GM19023 (cell line): ENCODE measurements at regions not wholly inside any gene's neighbourhood (a gene's known extent, or its start where the extent isn't known, plus 50 kb on each side); places are given as distances from the start of the nearest gene placed in this dataset.
"Not testable (repeated sequence)": the region's sequence is repeated elsewhere in the genome, so short reads cannot be mapped to it uniquely, and the experiment has no call there.

ENCODE experiments used
- ATAC-seq: cut with Tn5 transposase; IDR thresholded peaks from one replicate; pipeline ENCODE4 v1.9.1; 2021; ENCODE audit warnings: mild to moderate bottlenecking, moderate library complexity; ENCODE audit not compliant: unreplicated experiment

DNA sequence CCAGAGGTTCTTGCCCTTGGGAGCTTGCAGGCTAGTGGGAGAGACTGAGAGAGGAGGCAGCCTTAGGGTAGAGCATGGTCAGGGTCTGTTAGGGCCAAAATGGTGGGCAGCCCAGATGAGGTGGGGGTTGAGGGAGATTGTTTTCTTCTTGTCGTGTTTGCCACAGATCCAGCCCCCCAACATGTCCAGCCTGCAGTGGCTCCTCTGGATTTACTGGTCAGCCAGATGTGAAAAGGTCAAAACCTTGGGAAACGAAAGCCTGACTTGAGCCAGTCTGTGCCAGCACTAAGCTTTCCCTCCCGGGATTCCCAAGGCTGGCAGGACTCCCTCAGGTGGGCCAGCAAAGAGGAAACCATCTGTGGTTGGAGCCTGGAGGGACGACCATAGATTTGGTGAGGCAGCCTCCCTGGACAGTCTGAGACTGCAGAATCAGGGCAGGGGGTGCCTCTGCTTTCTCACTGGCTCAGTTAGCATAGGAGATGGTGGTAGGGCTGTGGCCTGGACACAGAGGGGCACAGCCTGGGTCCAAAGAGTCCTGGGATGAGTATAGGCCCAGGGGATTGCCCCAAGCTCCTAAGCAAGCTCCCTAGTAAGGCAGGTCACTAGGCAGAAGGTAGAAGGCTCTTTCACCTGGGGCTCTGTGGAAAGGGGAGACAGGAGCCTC, 51.2 kb upstream of the PRR23C start:
- ATAC-seq: no peak

GRCh38 chr3:139096670-139097069, 52.0 kb upstream of the PRR23C start:
- no peak for ATAC-seq

GRCh38 chr3:139098391-139098790, 53.7 kb upstream of the PRR23C start:
- ATAC-seq: no peak

DNA sequence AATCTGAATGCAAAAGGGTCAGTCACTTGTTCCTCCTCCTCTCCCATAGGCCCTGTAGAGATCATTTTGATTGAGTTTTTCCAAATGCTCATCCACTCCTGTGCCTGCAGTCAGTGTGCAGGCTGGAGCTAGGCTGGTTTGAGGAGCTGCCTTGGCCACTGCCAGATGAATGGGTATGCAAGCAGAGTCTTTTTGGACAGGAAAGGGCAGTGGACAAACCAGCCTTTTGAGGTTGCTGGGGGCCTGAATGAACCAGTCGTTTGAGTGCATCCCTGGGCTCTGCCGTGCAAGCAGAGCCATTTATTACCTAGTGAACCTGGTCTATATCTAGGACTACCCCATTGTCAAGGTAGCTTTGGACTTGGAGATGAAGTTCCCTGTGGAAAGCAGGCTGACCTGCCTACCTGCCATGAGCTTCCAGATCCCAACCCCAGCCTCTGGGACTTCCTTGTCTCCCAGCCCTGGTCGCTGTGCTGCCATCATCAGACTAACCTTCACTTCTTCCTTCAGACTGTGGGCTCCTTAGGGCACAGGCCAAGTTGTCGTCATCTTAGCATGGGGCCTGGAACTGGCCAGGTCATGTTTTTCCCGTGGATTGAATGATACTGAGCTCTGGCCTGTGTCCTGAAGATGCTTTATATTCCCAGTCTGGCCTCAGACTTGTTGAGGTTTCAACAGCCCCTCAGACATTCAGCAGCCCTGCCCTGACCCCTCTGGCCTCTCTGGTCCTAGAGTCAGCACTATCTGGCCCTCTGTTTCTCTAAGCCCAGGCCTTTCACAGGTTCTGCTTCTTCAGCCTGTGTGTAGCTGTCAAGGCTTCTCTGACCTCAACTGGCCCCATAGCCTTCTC, 55.5 kb upstream of the PRR23C start:
- ATAC-seq: no peak

- no peak for ATAC-seq
These were observed 56.1 kb upstream of the PRR23C start for GRCh38 chr3:139100821-139101220.

DNA sequence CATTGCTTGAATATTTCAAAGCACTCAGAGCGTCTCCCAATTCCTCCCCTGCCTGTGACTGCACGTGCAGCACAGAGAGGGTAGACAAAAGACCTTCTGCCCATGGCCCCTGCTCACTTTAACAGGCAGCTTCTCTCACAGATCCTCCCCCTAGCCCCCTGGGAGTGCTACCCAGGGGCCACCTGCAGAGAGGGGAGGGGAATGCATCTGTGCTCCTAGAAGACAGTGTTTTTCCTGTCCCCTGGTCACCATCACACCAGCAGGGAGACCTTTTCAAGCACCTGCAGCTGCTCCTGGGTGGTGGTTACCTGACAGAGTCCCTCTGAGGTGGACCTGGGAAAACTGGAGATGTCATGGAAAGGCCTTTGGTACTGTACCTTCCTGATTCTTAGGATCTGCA, 56.7 kb upstream of the PRR23C start:
- no peak for ATAC-seq

DNA sequence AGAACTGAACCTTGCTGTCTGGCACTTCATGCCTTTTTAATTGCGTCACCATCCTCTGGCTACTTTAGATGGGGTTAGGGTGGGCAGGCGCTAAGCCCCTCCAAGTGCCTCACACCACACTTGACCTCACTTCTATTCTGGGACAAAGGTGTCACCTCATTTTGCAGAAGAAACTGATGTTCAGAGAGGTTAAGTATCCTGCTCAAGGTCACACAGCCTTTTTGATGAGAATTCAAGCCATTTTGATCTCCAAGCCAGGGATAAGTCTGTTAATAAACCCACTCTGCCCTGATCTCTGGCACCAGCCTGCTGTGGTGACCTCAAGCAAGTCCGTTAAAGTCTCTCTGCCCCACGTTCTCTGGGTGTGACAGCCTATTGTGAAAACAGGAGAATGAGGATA, 58.8 kb upstream of the PRR23C start:
- no peak for ATAC-seq

DNA sequence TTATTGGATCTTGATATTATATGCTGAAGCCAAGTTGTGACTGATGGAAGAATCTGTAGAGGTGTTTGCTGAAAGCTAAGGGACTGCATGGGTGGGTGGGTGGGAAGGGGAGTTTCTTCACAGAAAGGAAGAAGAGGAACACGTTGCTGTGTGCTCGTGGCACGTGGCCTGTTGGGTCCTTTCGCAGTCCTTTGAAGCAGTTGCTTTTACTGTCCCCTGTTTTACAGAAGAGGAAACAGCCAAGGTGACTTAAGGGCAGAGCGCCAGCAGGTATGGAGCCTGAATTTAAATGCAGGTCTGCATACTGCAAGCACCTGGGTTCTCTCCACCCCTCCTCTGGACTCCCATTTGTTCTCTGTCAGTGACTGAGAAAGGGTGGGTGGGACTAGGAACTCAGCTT, 59.4 kb upstream of the PRR23C start:
- no peak for ATAC-seq

DNA sequence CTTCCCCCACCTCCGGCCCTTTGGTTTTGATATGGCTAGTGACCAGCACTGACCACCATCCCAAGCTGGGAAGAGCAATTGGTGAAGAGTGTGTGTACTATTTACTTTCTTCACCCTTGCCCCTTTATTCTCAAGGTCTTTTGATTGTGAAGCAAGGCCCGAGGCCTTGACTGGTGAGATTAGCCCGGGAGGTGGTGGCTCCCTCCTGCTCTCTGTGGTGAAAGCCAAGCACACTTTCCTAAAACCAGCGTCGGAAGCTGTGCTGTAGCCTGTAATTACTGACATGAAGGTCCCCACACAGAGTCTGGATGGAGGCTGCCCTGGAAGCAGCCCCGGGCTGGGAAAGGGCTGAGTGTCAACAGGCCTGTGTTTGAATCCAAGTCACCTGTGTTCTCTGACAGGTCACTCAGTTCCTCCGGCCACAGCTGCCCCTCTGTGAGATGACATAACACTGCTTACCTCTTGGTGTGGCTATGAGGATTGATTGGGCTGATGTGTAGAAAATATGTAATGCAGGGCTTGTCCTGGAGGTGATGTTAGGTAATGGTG, 60.5 kb upstream of the PRR23C start:
- no peak for ATAC-seq

DNA sequence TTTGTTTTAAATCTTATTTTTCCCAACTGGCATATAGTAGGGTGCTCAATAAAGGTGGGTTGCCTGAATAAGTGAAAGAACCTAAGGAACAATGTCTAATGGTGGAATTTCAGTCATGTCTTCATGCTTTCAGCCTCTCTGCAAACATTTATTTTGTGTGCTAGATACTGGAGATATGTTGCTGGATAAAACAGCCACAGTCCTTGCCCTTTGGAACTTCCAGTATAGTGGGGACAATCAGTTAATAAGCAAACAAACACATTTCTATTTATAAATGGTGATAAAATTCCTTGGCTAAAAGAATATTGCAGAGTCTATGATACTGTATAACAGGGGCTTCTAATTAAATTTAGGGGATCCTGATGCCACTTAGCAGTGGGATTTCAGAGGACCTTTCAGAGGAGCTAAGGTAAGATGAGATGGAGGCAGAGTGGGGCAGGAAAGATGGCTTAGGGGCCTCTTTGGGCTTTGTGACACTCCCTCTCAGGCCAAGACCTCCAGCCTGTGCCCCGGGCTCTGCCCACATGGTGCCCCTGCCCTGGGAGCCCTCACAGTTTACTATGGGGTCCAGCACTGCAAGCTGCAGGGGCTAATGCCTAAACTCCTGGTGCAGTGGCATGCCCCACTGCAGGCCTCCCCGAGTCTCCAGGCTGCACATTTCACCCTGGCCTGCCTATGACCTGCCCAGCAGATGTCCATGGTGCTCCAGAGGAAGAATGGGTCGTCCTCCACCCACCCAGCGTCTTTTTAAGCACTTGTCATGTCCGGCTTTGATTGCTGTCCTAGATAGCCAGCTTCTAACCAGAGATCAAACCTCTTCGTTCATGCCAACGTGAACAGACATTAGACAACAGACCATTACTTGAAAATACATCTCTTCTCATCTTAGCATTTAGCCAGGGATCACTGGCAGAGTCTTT, 61.6 kb upstream of the PRR23C start:
- ATAC-seq: no peak

GRCh38 chr3:139107424-139108252, 62.9 kb upstream of the PRR23C start:
- ATAC-seq: no peak

GRCh38 chr3:139108253-139108969, 63.7 kb upstream of the PRR23C start:
- no peak for ATAC-seq

GRCh38 chr3:139109271-139109670, 64.6 kb upstream of the PRR23C start:
- ATAC-seq: no peak

GRCh38 chr3:139110072-139110830, 65.6 kb upstream of the PRR23C start:
- ATAC-seq: no peak

DNA sequence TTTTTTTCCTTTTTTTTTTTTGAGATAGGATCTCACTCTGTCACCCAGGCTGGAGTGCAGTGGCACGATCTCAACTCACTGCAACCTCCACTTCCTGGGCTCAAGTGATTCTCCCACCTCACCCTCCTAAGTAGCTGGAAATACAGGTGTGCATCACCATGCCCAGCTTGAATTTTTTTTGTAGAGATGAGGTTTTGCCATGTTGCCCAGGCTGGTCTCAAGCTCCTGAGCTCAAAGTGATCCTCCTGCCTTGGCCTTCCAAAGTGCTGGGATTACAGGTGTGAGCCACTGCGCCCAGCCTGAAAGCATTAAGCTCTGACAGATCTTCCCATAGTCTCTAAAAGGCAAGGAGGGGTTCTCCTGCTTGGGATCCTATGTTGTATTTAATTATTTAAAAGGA, 66.2 kb upstream of the PRR23C start:
- ATAC-seq: not testable (repeated sequence)

GRCh38 chr3:139111392-139112229, 66.9 kb upstream of the PRR23C start:
- peak; percentile 59 for ATAC-seq

- ATAC-seq: no peak
These were observed 67.5 kb upstream of the PRR23C start for GRCh38 chr3:139112230-139112558.
